ENCODE measurements at regions not wholly inside any gene's neighbourhood (a gene's known extent, or its start where the extent isn't known, plus 50 kb on each side); places are given as distances from the start of the nearest gene placed in this dataset.

- no peak for TF ChIP-seq POLR2A (IDR thresholded peaks at IDR 0.05)
- TF ChIP-seq CTCF (IDR thresholded peaks at IDR 0.05), result no peak
These were observed 1079.9 kb upstream of the CDH6 start for GRCh38 chr5:30113542-30113941.

Measured in Peyer's patch (tissue), 4 donors.